ENCODE measurements at regions not wholly inside any gene's neighbourhood (a gene's known extent, or its start where the extent isn't known, plus 50 kb on each side); places are given as distances from the start of the nearest gene placed in this dataset.

DNA sequence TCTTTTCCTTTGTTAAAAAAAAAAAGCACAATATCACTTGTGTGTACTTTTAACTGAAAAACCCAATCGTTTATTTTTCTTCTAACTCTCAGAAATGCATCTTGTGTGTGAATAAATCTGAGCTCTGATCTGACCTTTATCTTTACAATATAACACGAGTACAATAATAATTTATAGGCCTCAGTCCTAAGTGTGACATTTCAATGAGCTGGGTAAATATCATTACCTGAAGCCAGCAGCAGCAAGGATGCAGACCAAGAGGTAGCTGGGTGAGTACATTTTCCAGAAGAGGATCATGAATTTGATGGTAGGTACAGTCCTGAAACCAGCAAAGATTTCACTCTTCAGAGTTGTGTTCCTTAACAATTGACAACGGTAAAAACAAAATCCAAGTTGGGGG lies 264.0 kb upstream of the KIF2A start:
- TF ChIP-seq, protein P1, sequence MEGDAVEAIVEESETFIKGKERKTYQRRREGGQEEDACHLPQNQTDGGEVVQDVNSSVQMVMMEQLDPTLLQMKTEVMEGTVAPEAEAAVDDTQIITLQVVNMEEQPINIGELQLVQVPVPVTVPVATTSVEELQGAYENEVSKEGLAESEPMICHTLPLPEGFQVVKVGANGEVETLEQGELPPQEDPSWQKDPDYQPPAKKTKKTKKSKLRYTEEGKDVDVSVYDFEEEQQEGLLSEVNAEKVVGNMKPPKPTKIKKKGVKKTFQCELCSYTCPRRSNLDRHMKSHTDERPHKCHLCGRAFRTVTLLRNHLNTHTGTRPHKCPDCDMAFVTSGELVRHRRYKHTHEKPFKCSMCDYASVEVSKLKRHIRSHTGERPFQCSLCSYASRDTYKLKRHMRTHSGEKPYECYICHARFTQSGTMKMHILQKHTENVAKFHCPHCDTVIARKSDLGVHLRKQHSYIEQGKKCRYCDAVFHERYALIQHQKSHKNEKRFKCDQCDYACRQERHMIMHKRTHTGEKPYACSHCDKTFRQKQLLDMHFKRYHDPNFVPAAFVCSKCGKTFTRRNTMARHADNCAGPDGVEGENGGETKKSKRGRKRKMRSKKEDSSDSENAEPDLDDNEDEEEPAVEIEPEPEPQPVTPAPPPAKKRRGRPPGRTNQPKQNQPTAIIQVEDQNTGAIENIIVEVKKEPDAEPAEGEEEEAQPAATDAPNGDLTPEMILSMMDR (IDR thresholded peaks at IDR 0.05) = no peak
- no peak for TF ChIP-seq POLR2A (IDR thresholded peaks at IDR 0.05)

Data from sigmoid colon (tissue), 3 donors.